ENCODE measurements at regions not wholly inside any gene's neighbourhood (a gene's known extent, or its start where the extent isn't known, plus 50 kb on each side); places are given as distances from the start of the nearest gene placed in this dataset.
"Not testable (repeated sequence)": the region's sequence is repeated elsewhere in the genome, so short reads cannot be mapped to it uniquely, and the experiment has no call there.

DNA sequence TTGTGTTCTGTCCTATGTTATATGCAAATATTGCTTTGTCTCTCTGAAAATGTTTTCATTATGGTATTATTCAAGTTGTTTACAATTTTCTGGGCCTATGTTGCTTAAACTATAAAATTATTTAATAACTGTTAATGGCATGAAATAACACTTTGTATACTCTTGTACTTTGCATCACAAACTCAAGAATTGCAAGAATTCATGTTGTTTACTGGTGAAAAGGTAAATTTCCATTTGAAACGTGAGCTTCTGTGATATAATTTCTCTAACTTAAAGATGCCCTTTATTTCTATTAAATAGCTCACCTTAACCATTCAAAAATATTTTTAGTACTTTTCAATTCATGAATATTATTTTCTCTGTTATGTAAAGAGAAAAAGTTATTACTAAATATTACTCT lies 1504.2 kb downstream of the SUCLG1 start:
- Histone ChIP-seq H3K4me2 (ENCODE audit: low read length) (no peak overlapping the region), H3K9me3 (ENCODE audit: control insufficient read depth, insufficient read depth, low read length) (no peaks in the 10 kb centered on the region), H3K79me2 (ENCODE audit: control insufficient read depth, low read length) (no peaks in the 10 kb centered on the region), H3F3A (ENCODE audit: control insufficient read depth, insufficient read depth) (no peaks in the 10 kb centered on the region), H3K27me3 (ENCODE audit: control insufficient read depth, low read length) (no peaks in the 10 kb centered on the region), H4K20me1 (ENCODE audit: control insufficient read depth, insufficient read depth, low read depth, low read length) (no peaks in the 10 kb centered on the region), H3K27ac (ENCODE audit: low read depth, low read length) (no peak overlapping the region), H3K9me2 (replicated peaks; ENCODE audit: control insufficient read depth, low read length) (no peaks in the 10 kb centered on the region), H3K4me1 (ENCODE audit: control insufficient read depth, low read length) (no peaks in the 10 kb centered on the region), H3K4me3 (ENCODE audit: low read length) (no peak overlapping the region), H3K36me3 (ENCODE audit: control insufficient read depth, low read length) (no peaks in the 10 kb centered on the region)
- no peak for TF ChIP-seq CTCF (IDR thresholded peaks at IDR 0.05; ENCODE audit: low read depth, low read length, poor library complexity, severe bottlenecking)
- no peak for TF ChIP-seq EZH2phosphoT487 (IDR thresholded peaks at IDR 0.05; ENCODE audit: borderline replicate concordance, low read length)

GRCh38 chr2:82939211-82939610 lies 1519.9 kb downstream of the SUCLG1 start:
- Histone ChIP-seq H3K27ac (ENCODE audit: low read depth, low read length) (no peak overlapping the region), H3K9me3 (ENCODE audit: control insufficient read depth, insufficient read depth, low read length) (no peaks in the 10 kb centered on the region), H3K79me2 (ENCODE audit: control insufficient read depth, low read length) (no peaks in the 10 kb centered on the region), H3K9me2 (replicated peaks; ENCODE audit: control insufficient read depth, low read length) (no peaks in the 10 kb centered on the region), H3K4me2 (ENCODE audit: low read length) (no peak overlapping the region), H3K36me3 (ENCODE audit: control insufficient read depth, low read length) (no peaks in the 10 kb centered on the region), H3K4me1 (ENCODE audit: control insufficient read depth, low read length) (no peaks in the 10 kb centered on the region), H3K4me3 (ENCODE audit: low read length) (no peak overlapping the region), H3K27me3 (ENCODE audit: control insufficient read depth, low read length) (no peaks in the 10 kb centered on the region), H4K20me1 (ENCODE audit: control insufficient read depth, insufficient read depth, low read depth, low read length) (no peaks in the 10 kb centered on the region), H3F3A (ENCODE audit: control insufficient read depth, insufficient read depth) (no peaks in the 10 kb centered on the region)
- TF ChIP-seq CTCF (IDR thresholded peaks at IDR 0.05; ENCODE audit: low read depth, low read length, poor library complexity, severe bottlenecking) (no peak), EZH2phosphoT487 (IDR thresholded peaks at IDR 0.05; ENCODE audit: borderline replicate concordance, low read length) (no peak)

DNA sequence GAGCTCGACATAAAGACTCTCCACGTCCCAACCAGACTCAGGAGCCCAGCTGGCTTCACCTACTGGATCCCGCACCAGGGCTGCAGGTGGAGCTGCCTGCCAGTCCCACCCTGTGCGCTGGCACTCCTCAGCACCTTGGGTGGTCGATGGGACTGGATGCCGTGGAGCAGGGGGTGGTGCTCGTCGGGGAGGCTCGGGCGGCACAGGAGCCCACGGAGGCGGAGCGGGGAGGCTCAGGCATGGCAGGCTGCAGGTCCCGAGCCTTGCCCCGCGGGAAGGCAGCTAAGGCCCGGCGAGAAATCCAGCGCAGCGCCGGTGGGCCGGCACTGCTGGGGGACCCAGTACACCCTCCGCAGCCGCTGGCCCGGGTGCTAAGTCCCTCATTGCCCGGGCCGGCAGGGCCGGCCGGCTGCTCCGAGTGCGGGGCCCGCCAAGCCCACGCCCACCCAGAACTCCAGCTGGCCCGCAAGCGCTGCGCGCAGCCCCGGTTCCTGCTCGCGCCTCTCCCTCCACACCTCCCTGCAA lies 1520.7 kb downstream of the SUCLG1 start:
- H3K9me2 ChIP-seq (replicated peaks; ENCODE audit: control insufficient read depth, low read length); H4K20me1 ChIP-seq (ENCODE audit: control insufficient read depth, insufficient read depth, low read depth, low read length); H3K27ac ChIP-seq (ENCODE audit: low read depth, low read length); H3K9me3 ChIP-seq (ENCODE audit: control insufficient read depth, insufficient read depth, low read length); H3K27me3 ChIP-seq (ENCODE audit: control insufficient read depth, low read length); H3K36me3 ChIP-seq (ENCODE audit: control insufficient read depth, low read length); H3K79me2 ChIP-seq (ENCODE audit: control insufficient read depth, low read length); H3K4me3 ChIP-seq (ENCODE audit: low read length); H3K4me1 ChIP-seq (ENCODE audit: control insufficient read depth, low read length); H3K4me2 ChIP-seq (ENCODE audit: low read length); H3F3A ChIP-seq (ENCODE audit: control insufficient read depth, insufficient read depth): not testable (repeated sequence)

DNA sequence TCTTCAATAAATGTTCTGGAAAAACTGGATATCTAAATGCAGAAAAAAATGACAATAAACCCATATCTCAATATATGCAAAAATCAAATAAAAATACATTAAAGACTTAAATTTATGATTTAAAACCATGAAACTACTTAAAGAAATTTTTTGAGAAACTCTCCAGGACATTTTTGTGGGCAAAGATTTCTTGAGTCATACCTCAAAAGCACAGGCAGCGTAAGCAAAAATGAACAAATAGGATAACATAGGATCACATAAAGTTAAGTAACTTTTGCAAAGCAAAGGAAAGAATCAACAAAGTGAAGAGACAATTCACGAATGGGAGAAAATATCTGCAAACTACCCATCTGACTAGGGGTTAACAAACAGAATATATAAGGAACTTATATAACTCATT lies 1545.5 kb downstream of the SUCLG1 start:
- Histone ChIP-seq H3F3A (ENCODE audit: control insufficient read depth, insufficient read depth) (no peaks in the 10 kb centered on the region), H3K4me2 (ENCODE audit: low read length) (no peak overlapping the region), H3K4me3 (ENCODE audit: low read length) (no peak overlapping the region), H3K9me2 (replicated peaks; ENCODE audit: control insufficient read depth, low read length) (no peaks in the 10 kb centered on the region), H3K79me2 (ENCODE audit: control insufficient read depth, low read length) (no peaks in the 10 kb centered on the region), H3K9me3 (ENCODE audit: control insufficient read depth, insufficient read depth, low read length) (no peaks in the 10 kb centered on the region), H3K4me1 (ENCODE audit: control insufficient read depth, low read length) (no peaks in the 10 kb centered on the region), H3K36me3 (ENCODE audit: control insufficient read depth, low read length) (no peaks in the 10 kb centered on the region), H3K27ac (ENCODE audit: low read depth, low read length) (no peak overlapping the region), H4K20me1 (ENCODE audit: control insufficient read depth, insufficient read depth, low read depth, low read length) (no peaks in the 10 kb centered on the region), H3K27me3 (ENCODE audit: control insufficient read depth, low read length) (no peaks in the 10 kb centered on the region)
- TF ChIP-seq EZH2phosphoT487 (IDR thresholded peaks at IDR 0.05; ENCODE audit: borderline replicate concordance, low read length) = no peak

Measured in DOHH2 (cell line).